ENCODE measurements at regions not wholly inside any gene's neighbourhood (a gene's known extent, or its start where the extent isn't known, plus 50 kb on each side); places are given as distances from the start of the nearest gene placed in this dataset.

GRCh38 chr2:14354231-14354630 is 278.3 kb upstream of the LRATD1 start:
- H3K4me1 ChIP-seq (ENCODE audit: control extremely low read depth in 1 of 4, control insufficient read depth in 4 of 4, insufficient read depth in 4 of 4, low read length in 3 of 4): no peaks in the 10 kb centered on the region
- CTCF ChIA-PET: no interaction called here
- H3K27ac ChIP-seq (ENCODE audit: insufficient read depth in 1 of 2, low read depth in 1 of 2, low read length in 2 of 2, poor library complexity in 1 of 2, severe bottlenecking in 2 of 2): no peak overlapping the region
- H3K9me3 ChIP-seq (ENCODE audit: control extremely low read depth in 1 of 5, control insufficient read depth in 4 of 5, insufficient read depth in 2 of 5, low read depth in 1 of 5, low read length in 4 of 5): no peaks in the 10 kb centered on the region
- H3K27me3 ChIP-seq (replicated peaks in 2 of 5; ENCODE audit: control insufficient read depth in 4 of 5, insufficient read depth in 5 of 5, low read length in 4 of 5): no peaks in the 10 kb centered on the region
- H3K36me3 ChIP-seq (ENCODE audit: control insufficient read depth in 4 of 4, insufficient read depth in 4 of 4, low read length in 3 of 4): no peaks in the 10 kb centered on the region
- H3K4me3 ChIP-seq (ENCODE audit: control insufficient read depth in 1 of 7, extremely low read depth in 1 of 7, insufficient read depth in 4 of 7, low read depth in 2 of 7, low read length in 6 of 7): no peak overlapping the region
- POLR2A ChIA-PET: no interaction called here
- DNase-seq: no peak
- WGBS (ENCODE audit: insufficient coverage): 95% methylated on average over 2 of the region's 3 CpGs

GRCh38 chr2:14355102-14355501 is 277.4 kb upstream of the LRATD1 start:
- Histone ChIP-seq H3K9me3 (ENCODE audit: control extremely low read depth in 1 of 5, control insufficient read depth in 4 of 5, insufficient read depth in 2 of 5, low read depth in 1 of 5, low read length in 4 of 5) (no peaks in the 10 kb centered on the region), H3K27me3 (replicated peaks in 2 of 5; ENCODE audit: control insufficient read depth in 4 of 5, insufficient read depth in 5 of 5, low read length in 4 of 5) (no peaks in the 10 kb centered on the region), H3K4me3 (ENCODE audit: control insufficient read depth in 1 of 7, extremely low read depth in 1 of 7, insufficient read depth in 4 of 7, low read depth in 2 of 7, low read length in 6 of 7) (no peak overlapping the region), H3K36me3 (ENCODE audit: control insufficient read depth in 4 of 4, insufficient read depth in 4 of 4, low read length in 3 of 4) (no peaks in the 10 kb centered on the region), H3K4me1 (ENCODE audit: control extremely low read depth in 1 of 4, control insufficient read depth in 4 of 4, insufficient read depth in 4 of 4, low read length in 3 of 4) (no peaks in the 10 kb centered on the region), H3K27ac (ENCODE audit: insufficient read depth in 1 of 2, low read depth in 1 of 2, low read length in 2 of 2, poor library complexity in 1 of 2, severe bottlenecking in 2 of 2) (no peak overlapping the region)
- ChIA-PET CTCF (no interaction called here), POLR2A (no interaction called here)
- DNase-seq: no peak
- WGBS (ENCODE audit: insufficient coverage): no CpG with 5 or more reads among the region's 2 CpGs

GRCh38 chr2:14358339-14358738 is 274.2 kb upstream of the LRATD1 start:
- no peak for DNase-seq
- Histone ChIP-seq H3K4me1 (ENCODE audit: control extremely low read depth in 1 of 4, control insufficient read depth in 4 of 4, insufficient read depth in 4 of 4, low read length in 3 of 4) (no peaks in the 10 kb centered on the region), H3K27me3 (replicated peaks in 2 of 5; ENCODE audit: control insufficient read depth in 4 of 5, insufficient read depth in 5 of 5, low read length in 4 of 5) (no peaks in the 10 kb centered on the region), H3K36me3 (ENCODE audit: control insufficient read depth in 4 of 4, insufficient read depth in 4 of 4, low read length in 3 of 4) (no peaks in the 10 kb centered on the region), H3K27ac (ENCODE audit: insufficient read depth in 1 of 2, low read depth in 1 of 2, low read length in 2 of 2, poor library complexity in 1 of 2, severe bottlenecking in 2 of 2) (no peak overlapping the region), H3K4me3 (ENCODE audit: control insufficient read depth in 1 of 7, extremely low read depth in 1 of 7, insufficient read depth in 4 of 7, low read depth in 2 of 7, low read length in 6 of 7) (no peak overlapping the region), H3K9me3 (ENCODE audit: control extremely low read depth in 1 of 5, control insufficient read depth in 4 of 5, insufficient read depth in 2 of 5, low read depth in 1 of 5, low read length in 4 of 5) (no peaks in the 10 kb centered on the region)
- ChIA-PET CTCF (no interaction called here), POLR2A (no interaction called here)
- 93% methylated on average over 3 of the region's 5 CpGs for WGBS (ENCODE audit: insufficient coverage)

GRCh38 chr2:14358774-14359173 is 273.7 kb upstream of the LRATD1 start:
- Histone ChIP-seq H3K4me1 (ENCODE audit: control extremely low read depth in 1 of 4, control insufficient read depth in 4 of 4, insufficient read depth in 4 of 4, low read length in 3 of 4) (no peaks in the 10 kb centered on the region), H3K9me3 (ENCODE audit: control extremely low read depth in 1 of 5, control insufficient read depth in 4 of 5, insufficient read depth in 2 of 5, low read depth in 1 of 5, low read length in 4 of 5) (no peaks in the 10 kb centered on the region), H3K27ac (ENCODE audit: insufficient read depth in 1 of 2, low read depth in 1 of 2, low read length in 2 of 2, poor library complexity in 1 of 2, severe bottlenecking in 2 of 2) (no peak overlapping the region), H3K36me3 (ENCODE audit: control insufficient read depth in 4 of 4, insufficient read depth in 4 of 4, low read length in 3 of 4) (no peaks in the 10 kb centered on the region), H3K4me3 (ENCODE audit: control insufficient read depth in 1 of 7, extremely low read depth in 1 of 7, insufficient read depth in 4 of 7, low read depth in 2 of 7, low read length in 6 of 7) (no peak overlapping the region), H3K27me3 (replicated peaks in 2 of 5; ENCODE audit: control insufficient read depth in 4 of 5, insufficient read depth in 5 of 5, low read length in 4 of 5) (no peaks in the 10 kb centered on the region)
- DNase-seq: no peak
- ChIA-PET CTCF (no interaction called here), POLR2A (no interaction called here)
- WGBS (ENCODE audit: insufficient coverage): 96% methylated on average over 6 of the region's 6 CpGs

- POLR2A ChIA-PET: no interaction called here
- H3K27ac ChIP-seq (ENCODE audit: insufficient read depth in 1 of 2, low read depth in 1 of 2, low read length in 2 of 2, poor library complexity in 1 of 2, severe bottlenecking in 2 of 2): no peak overlapping the region
- H3K4me3 ChIP-seq (ENCODE audit: control insufficient read depth in 1 of 7, extremely low read depth in 1 of 7, insufficient read depth in 4 of 7, low read depth in 2 of 7, low read length in 6 of 7): no peak overlapping the region
- no peaks in the 10 kb centered on the region for H3K27me3 ChIP-seq (replicated peaks in 2 of 5; ENCODE audit: control insufficient read depth in 4 of 5, insufficient read depth in 5 of 5, low read length in 4 of 5)
- no peak for DNase-seq
- no peaks in the 10 kb centered on the region for H3K36me3 ChIP-seq (ENCODE audit: control insufficient read depth in 4 of 4, insufficient read depth in 4 of 4, low read length in 3 of 4)
- H3K9me3 ChIP-seq (ENCODE audit: control extremely low read depth in 1 of 5, control insufficient read depth in 4 of 5, insufficient read depth in 2 of 5, low read depth in 1 of 5, low read length in 4 of 5): peaks cover 0 to 2% (median 0%) of the 10 kb centered on the region in 5 experiments
- CTCF ChIA-PET: no interaction called here
- no peaks in the 10 kb centered on the region for H3K4me1 ChIP-seq (ENCODE audit: control extremely low read depth in 1 of 4, control insufficient read depth in 4 of 4, insufficient read depth in 4 of 4, low read length in 3 of 4)
- WGBS (ENCODE audit: insufficient coverage): no CpG with 5 or more reads among the region's 4 CpGs
Observed at GRCh38 chr2:14363137-14363536, 269.4 kb upstream of the LRATD1 start.

- CTCF ChIA-PET: no interaction called here
- no peak for DNase-seq
- WGBS (ENCODE audit: insufficient coverage): 54% methylated on average over 2 of the region's 3 CpGs
- POLR2A ChIA-PET: no interaction called here
- Histone ChIP-seq H3K36me3 (ENCODE audit: control insufficient read depth in 4 of 4, insufficient read depth in 4 of 4, low read length in 3 of 4) (no peaks in the 10 kb centered on the region), H3K4me3 (ENCODE audit: control insufficient read depth in 1 of 7, extremely low read depth in 1 of 7, insufficient read depth in 4 of 7, low read depth in 2 of 7, low read length in 6 of 7) (no peak overlapping the region), H3K27ac (ENCODE audit: insufficient read depth in 1 of 2, low read depth in 1 of 2, low read length in 2 of 2, poor library complexity in 1 of 2, severe bottlenecking in 2 of 2) (no peak overlapping the region), H3K9me3 (ENCODE audit: control extremely low read depth in 1 of 5, control insufficient read depth in 4 of 5, insufficient read depth in 2 of 5, low read depth in 1 of 5, low read length in 4 of 5) (peaks cover 0 to 2% (median 0%) of the 10 kb centered on the region in 5 experiments), H3K27me3 (replicated peaks in 2 of 5; ENCODE audit: control insufficient read depth in 4 of 5, insufficient read depth in 5 of 5, low read length in 4 of 5) (no peaks in the 10 kb centered on the region), H3K4me1 (ENCODE audit: control extremely low read depth in 1 of 4, control insufficient read depth in 4 of 4, insufficient read depth in 4 of 4, low read length in 3 of 4) (no peaks in the 10 kb centered on the region)
Observed at GRCh38 chr2:14363976-14364375, 268.5 kb upstream of the LRATD1 start.

GRCh38 chr2:14364471-14364870 is 268.0 kb upstream of the LRATD1 start:
- Histone ChIP-seq H3K9me3 (ENCODE audit: control extremely low read depth in 1 of 5, control insufficient read depth in 4 of 5, insufficient read depth in 2 of 5, low read depth in 1 of 5, low read length in 4 of 5) (peaks cover 0 to 2% (median 0%) of the 10 kb centered on the region in 5 experiments), H3K27ac (ENCODE audit: insufficient read depth in 1 of 2, low read depth in 1 of 2, low read length in 2 of 2, poor library complexity in 1 of 2, severe bottlenecking in 2 of 2) (no peak overlapping the region), H3K36me3 (ENCODE audit: control insufficient read depth in 4 of 4, insufficient read depth in 4 of 4, low read length in 3 of 4) (no peaks in the 10 kb centered on the region), H3K4me1 (ENCODE audit: control extremely low read depth in 1 of 4, control insufficient read depth in 4 of 4, insufficient read depth in 4 of 4, low read length in 3 of 4) (no peaks in the 10 kb centered on the region), H3K27me3 (replicated peaks in 2 of 5; ENCODE audit: control insufficient read depth in 4 of 5, insufficient read depth in 5 of 5, low read length in 4 of 5) (no peaks in the 10 kb centered on the region), H3K4me3 (ENCODE audit: control insufficient read depth in 1 of 7, extremely low read depth in 1 of 7, insufficient read depth in 4 of 7, low read depth in 2 of 7, low read length in 6 of 7) (no peak overlapping the region)
- POLR2A ChIA-PET: no interaction called here
- no peak for DNase-seq
- WGBS (ENCODE audit: insufficient coverage): 99% methylated on average over 7 of the region's 8 CpGs
- CTCF ChIA-PET: no interaction called here

GRCh38 chr2:14385043-14385442 is 247.5 kb upstream of the LRATD1 start:
- CTCF ChIA-PET: no interaction called here
- no peaks in the 10 kb centered on the region for H3K27me3 ChIP-seq (replicated peaks in 2 of 5; ENCODE audit: control insufficient read depth in 4 of 5, insufficient read depth in 5 of 5, low read length in 4 of 5)
- POLR2A ChIA-PET: no interaction called here
- H3K4me3 ChIP-seq (ENCODE audit: control insufficient read depth in 1 of 7, extremely low read depth in 1 of 7, insufficient read depth in 4 of 7, low read depth in 2 of 7, low read length in 6 of 7): no peak overlapping the region
- H3K27ac ChIP-seq (ENCODE audit: insufficient read depth in 1 of 2, low read depth in 1 of 2, low read length in 2 of 2, poor library complexity in 1 of 2, severe bottlenecking in 2 of 2): no peak overlapping the region
- H3K9me3 ChIP-seq (ENCODE audit: control extremely low read depth in 1 of 5, control insufficient read depth in 4 of 5, insufficient read depth in 2 of 5, low read depth in 1 of 5, low read length in 4 of 5): no peaks in the 10 kb centered on the region
- 17% methylated on average over 2 of the region's 4 CpGs for WGBS (ENCODE audit: insufficient coverage)
- H3K4me1 ChIP-seq (ENCODE audit: control extremely low read depth in 1 of 4, control insufficient read depth in 4 of 4, insufficient read depth in 4 of 4, low read length in 3 of 4): no peaks in the 10 kb centered on the region
- DNase-seq: no peak
- no peaks in the 10 kb centered on the region for H3K36me3 ChIP-seq (ENCODE audit: control insufficient read depth in 4 of 4, insufficient read depth in 4 of 4, low read length in 3 of 4)

All from common myeloid progenitor, CD34-positive (primary cell).